CD4-positive, alpha-beta memory T cell (primary cell): ENCODE measurements at regions not wholly inside any gene's neighbourhood (a gene's known extent, or its start where the extent isn't known, plus 50 kb on each side); places are given as distances from the start of the nearest gene placed in this dataset.

Source experiments
- CTCF ChIA-PET: fragments of 350-600 bp; sonication (Branson Sonifier 250); formaldehyde crosslinking; loops from one replicate; lab custom pipeline; 2021; ENCODE audit warnings: inconsistent platforms; ENCODE audit not compliant: partially characterized antibody; lab: Charles Lee
- POLR2A ChIA-PET: fragments of 350-600 bp; sonication (Branson Sonifier 250); formaldehyde crosslinking; loops from one replicate; lab custom pipeline; 2021; ENCODE audit not compliant: partially characterized antibody; lab: Charles Lee
- DNase-seq, 5 donors: peaks; one replicate each; pipeline versions ENCODE4 v3.0.0 to v3.0.0-alpha.2; 2020 to 2022; ENCODE audit warnings: mixed read lengths in 1 of 5
- H3K27ac ChIP-seq: one replicate; pipeline ENCODE4 v1.7.0; 2013; ENCODE audit warnings: low read depth, low read length
- H3K27me3 ChIP-seq: 2 replicates; pipeline ENCODE4 v1.7.0; 2013; ENCODE audit warnings: mild to moderate bottlenecking, low read length, moderate library complexity; ENCODE audit not compliant: insufficient read depth
- H3K36me3 ChIP-seq: 2 replicates; pipeline ENCODE4 v1.7.0; 2013; ENCODE audit warnings: mild to moderate bottlenecking, low read length, moderate library complexity; ENCODE audit not compliant: insufficient read depth
- H3K4me1 ChIP-seq: 2 replicates; pipeline ENCODE4 v1.7.0; 2013; ENCODE audit warnings: mild to moderate bottlenecking, low read length, moderate library complexity; ENCODE audit not compliant: insufficient read depth
- H3K4me3 ChIP-seq, 2 donors: one replicate each; pipeline ENCODE4 v1.7.0; 2013; ENCODE audit warnings: low read length in 2 of 2, mild to moderate bottlenecking in 1 of 2
- H3K9me3 ChIP-seq, 2 donors: one replicate each; pipeline ENCODE4 v1.7.0; 2013; ENCODE audit warnings: low read length in 2 of 2, control low read depth in 1 of 2; ENCODE audit not compliant: control insufficient read depth in 1 of 2
- H3K27ac Mint-ChIP-seq, 7 donors: one replicate each; pipeline ENCODE4 v1.8.0; 2020 to 2021; ENCODE audit warnings: mixed read lengths in 7 of 7, mild to moderate bottlenecking in 6 of 7, inconsistent platforms in 3 of 7, moderate library complexity in 3 of 7
- H3K27me3 Mint-ChIP-seq, 2 donors: one replicate each; pipeline ENCODE4 v1.8.0; 2020 to 2021; ENCODE audit warnings: mixed read lengths in 2 of 2
- H3K36me3 Mint-ChIP-seq, 2 donors: one replicate each; pipeline ENCODE4 v1.8.0; 2020 to 2021; ENCODE audit warnings: mixed read lengths in 2 of 2, inconsistent platforms in 1 of 2, mild to moderate bottlenecking in 1 of 2
- H3K4me1 Mint-ChIP-seq, 4 donors: one replicate each; pipeline ENCODE4 v1.8.0; 2020 to 2021; ENCODE audit warnings: mixed read lengths in 4 of 4, mild to moderate bottlenecking in 1 of 4
- H3K4me3 Mint-ChIP-seq, 8 donors: one replicate each; pipeline ENCODE4 v1.8.0; 2020 to 2021; ENCODE audit warnings: mixed read lengths in 8 of 8, mild to moderate bottlenecking in 7 of 8, moderate library complexity in 6 of 8, inconsistent platforms in 3 of 8
- H3K9me3 Mint-ChIP-seq, 8 donors: one replicate each; pipeline ENCODE4 v1.8.0; 2020 to 2021; ENCODE audit warnings: mixed read lengths in 8 of 8, mild to moderate bottlenecking in 5 of 8, inconsistent platforms in 3 of 8, moderate library complexity in 1 of 8
- intact Hi-C: fragments of 100-400 bp; cut with micrococcal nuclease; formaldehyde crosslinking; loops from one replicate; pipeline ENCODE4 v1.15.1; 2023

GRCh38 chr3:106014518-106014917, 145.7 kb upstream of the CBLB start:
- H3K27ac ChIP-seq, result no peak overlapping the region
- Mint-ChIP-seq H3K9me3 (peaks cover 0 to 3% (median 0%) of the 10 kb centered on the region in 8 donors), H3K4me3 (no peak overlapping the region), H3K27me3 (no peaks in the 10 kb centered on the region), H3K36me3 (peaks cover 0 to 3% of the 10 kb centered on the region in 2 donors), H3K27ac (no peak overlapping the region), H3K4me1 (peaks cover 10 to 16% (median 14%) of the 10 kb centered on the region in 4 donors)
- H3K9me3 ChIP-seq, result no peaks in the 10 kb centered on the region
- no peak overlapping the region for H3K4me3 ChIP-seq
- H3K27me3 ChIP-seq, result no peaks in the 10 kb centered on the region
- ChIA-PET POLR2A (no interaction called here), CTCF (no interaction called here)
- no peak for DNase-seq
- intact Hi-C loops, result no loop called here
- H3K36me3 ChIP-seq, result no peaks in the 10 kb centered on the region
- H3K4me1 ChIP-seq, result peaks cover 10% of the 10 kb centered on the region

GRCh38 chr3:106014971-106015370, 146.2 kb upstream of the CBLB start:
- H3K9me3 ChIP-seq, result no peaks in the 10 kb centered on the region
- peaks cover 0 to 3% (median 0%) of the 10 kb centered on the region in 8 donors for H3K9me3 Mint-ChIP-seq
- no peaks in the 10 kb centered on the region for H3K36me3 ChIP-seq
- ChIA-PET POLR2A (no interaction called here), CTCF (no interaction called here)
- no peaks in the 10 kb centered on the region for H3K27me3 Mint-ChIP-seq
- no peak overlapping the region for H3K4me3 Mint-ChIP-seq
- H3K4me1 Mint-ChIP-seq, result peaks cover 10 to 12% (median 11%) of the 10 kb centered on the region in 4 donors
- no peak for DNase-seq
- peaks cover 10% of the 10 kb centered on the region for H3K4me1 ChIP-seq
- no peaks in the 10 kb centered on the region for H3K27me3 ChIP-seq
- H3K27ac Mint-ChIP-seq, result no peak overlapping the region
- intact Hi-C loops, result no loop called here
- peaks cover 0 to 3% of the 10 kb centered on the region in 2 donors for H3K36me3 Mint-ChIP-seq
- no peak overlapping the region for H3K27ac ChIP-seq
- H3K4me3 ChIP-seq, result no peak overlapping the region

DNA sequence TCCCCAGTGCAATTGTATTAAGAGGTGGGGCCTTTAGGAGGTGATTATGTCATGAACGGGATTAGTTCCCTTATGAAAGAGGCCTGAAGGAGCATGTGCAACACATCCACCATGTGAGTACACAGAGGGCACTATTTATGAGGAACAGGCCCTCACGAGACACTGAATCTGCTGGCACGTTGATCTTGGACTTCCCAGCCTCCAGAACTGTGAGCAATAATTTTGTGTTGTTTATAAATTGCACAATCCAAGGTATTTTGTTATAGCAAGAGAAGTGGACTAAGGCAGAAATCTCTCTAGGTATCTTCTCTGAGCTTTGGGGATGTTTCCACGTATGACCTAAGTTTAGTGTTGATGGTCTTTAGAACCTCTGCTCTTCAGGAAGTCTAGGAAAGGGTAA, 149.3 kb upstream of the CBLB start:
- no peaks in the 10 kb centered on the region for H3K4me1 ChIP-seq
- H3K4me3 Mint-ChIP-seq, result peak overlapping the region in 1 of 8 donors; percentile 58
- DNase-seq, result no peak
- peaks cover 0 to 3% of the 10 kb centered on the region in 2 donors for H3K36me3 Mint-ChIP-seq
- H3K27ac Mint-ChIP-seq, result peak overlapping the region in 1 of 7 donors; percentile 11
- POLR2A ChIA-PET, result no interaction called here
- H3K4me3 ChIP-seq, result no peak overlapping the region
- H3K36me3 ChIP-seq, result no peaks in the 10 kb centered on the region
- no peak overlapping the region for H3K27ac ChIP-seq
- no peaks in the 10 kb centered on the region for H3K4me1 Mint-ChIP-seq
- no peaks in the 10 kb centered on the region for H3K9me3 ChIP-seq
- H3K27me3 ChIP-seq, result no peaks in the 10 kb centered on the region
- no peaks in the 10 kb centered on the region for H3K27me3 Mint-ChIP-seq
- peaks cover 0 to 3% (median 0%) of the 10 kb centered on the region in 8 donors for H3K9me3 Mint-ChIP-seq
- intact Hi-C loops, result no loop called here
- CTCF ChIA-PET, result no interaction called here

GRCh38 chr3:106018929-106019550, 150.2 kb upstream of the CBLB start:
- H3K4me1 ChIP-seq, result no peaks in the 10 kb centered on the region
- no peak overlapping the region for H3K4me3 ChIP-seq
- intact Hi-C loops, result no loop called here
- no peaks in the 10 kb centered on the region for H3K36me3 ChIP-seq
- no peak overlapping the region for H3K4me3 Mint-ChIP-seq
- no peaks in the 10 kb centered on the region for H3K9me3 ChIP-seq
- DNase-seq, result no peak
- POLR2A ChIA-PET, result no interaction called here
- no peaks in the 10 kb centered on the region for H3K27me3 ChIP-seq
- peaks cover 0 to 3% (median 0%) of the 10 kb centered on the region in 8 donors for H3K9me3 Mint-ChIP-seq
- H3K27ac Mint-ChIP-seq, result no peak overlapping the region
- no peak overlapping the region for H3K27ac ChIP-seq
- peaks cover 0 to 3% of the 10 kb centered on the region in 2 donors for H3K36me3 Mint-ChIP-seq
- no peaks in the 10 kb centered on the region for H3K27me3 Mint-ChIP-seq
- CTCF ChIA-PET, result no interaction called here
- no peaks in the 10 kb centered on the region for H3K4me1 Mint-ChIP-seq

DNA sequence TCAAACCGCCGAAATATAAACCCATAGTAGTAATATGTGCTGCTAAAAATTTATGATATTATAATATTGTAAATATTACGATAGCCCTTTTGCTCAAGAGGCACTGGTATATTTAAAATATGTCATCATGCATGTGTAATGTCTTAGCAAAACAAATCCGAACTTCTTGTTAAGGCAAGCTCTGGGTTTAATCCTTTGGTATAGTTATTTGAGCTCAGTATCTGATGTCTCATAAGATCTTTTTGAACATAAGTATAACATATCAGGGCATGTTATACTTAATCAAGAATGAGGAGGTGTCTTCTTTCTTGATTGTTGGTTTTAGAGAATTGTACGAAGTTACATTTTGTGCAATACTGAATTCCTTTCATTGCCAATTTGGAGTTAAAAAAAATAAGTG, 154.1 kb upstream of the CBLB start:
- no peaks in the 10 kb centered on the region for H3K9me3 ChIP-seq
- CTCF ChIA-PET, result no interaction called here
- no peak overlapping the region for H3K4me3 Mint-ChIP-seq

DNA sequence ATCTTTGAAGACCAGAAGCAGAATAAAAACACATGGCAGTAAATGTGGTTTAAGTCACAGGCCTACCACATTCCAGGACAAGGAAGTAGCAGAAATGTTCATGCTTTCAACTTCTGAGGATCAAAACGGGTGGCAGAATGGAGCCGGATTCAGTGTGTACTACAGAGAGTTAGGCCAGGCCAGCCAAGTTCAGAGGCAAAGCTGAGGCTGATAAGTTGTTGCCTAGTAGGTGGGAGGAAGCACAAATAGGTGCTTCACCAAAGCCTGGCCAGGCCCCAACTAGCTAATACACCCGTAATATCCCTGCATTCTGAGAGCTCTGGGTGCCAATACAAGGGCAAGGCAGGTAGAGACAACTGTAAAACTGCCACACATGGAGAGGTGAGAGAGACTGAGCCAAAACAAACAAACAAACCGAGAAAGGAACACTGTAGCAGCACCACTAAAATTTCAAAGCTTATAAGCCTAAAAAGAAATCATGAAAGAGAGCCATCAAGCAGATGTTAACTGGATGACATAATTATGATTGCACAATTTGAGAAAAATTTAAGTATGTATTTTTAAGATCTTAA, 156.4 kb upstream of the CBLB start:
- H3K9me3 Mint-ChIP-seq, result no peaks in the 10 kb centered on the region
- CTCF ChIA-PET, result no interaction called here
- no peaks in the 10 kb centered on the region for H3K36me3 ChIP-seq
- H3K27me3 Mint-ChIP-seq, result no peaks in the 10 kb centered on the region
- POLR2A ChIA-PET, result no interaction called here
- H3K27ac ChIP-seq, result no peak overlapping the region
- H3K4me1 Mint-ChIP-seq, result peaks cover 0 to 7% (median under 1%) of the 10 kb centered on the region in 4 donors
- intact Hi-C loops, result no loop called here
- H3K36me3 Mint-ChIP-seq, result no peaks in the 10 kb centered on the region
- DNase-seq, result no peak
- peaks cover 3% of the 10 kb centered on the region for H3K4me1 ChIP-seq
- peak overlapping the region in 2 of 7 donors; percentile 24 to 78 for H3K27ac Mint-ChIP-seq
- no peak overlapping the region for H3K4me3 ChIP-seq
- H3K27me3 ChIP-seq, result no peaks in the 10 kb centered on the region
- no peak overlapping the region for H3K4me3 Mint-ChIP-seq
- H3K9me3 ChIP-seq, result no peaks in the 10 kb centered on the region

More for the DNA sequence above, 154.1 kb upstream of the CBLB start:
- no peaks in the 10 kb centered on the region for H3K36me3 ChIP-seq
- no peak overlapping the region for H3K27ac ChIP-seq
- peaks cover 3% of the 10 kb centered on the region for H3K4me1 ChIP-seq
- Mint-ChIP-seq H3K9me3 (peaks cover 0 to 3% (median 0%) of the 10 kb centered on the region in 8 donors), H3K27ac (no peak overlapping the region), H3K27me3 (no peaks in the 10 kb centered on the region), H3K36me3 (no peaks in the 10 kb centered on the region), H3K4me1 (peaks cover 0 to 7% (median under 1%) of the 10 kb centered on the region in 4 donors)
- H3K27me3 ChIP-seq, result no peaks in the 10 kb centered on the region
- H3K4me3 ChIP-seq, result no peak overlapping the region
- intact Hi-C loops, result no loop called here
- POLR2A ChIA-PET, result no interaction called here
- DNase-seq, result no peak

GRCh38 chr3:106029954-106030626, 161.3 kb upstream of the CBLB start:
- intact Hi-C loops, result no loop called here
- peaks cover 0 to 3% (median 0%) of the 10 kb centered on the region in 4 donors for H3K4me1 Mint-ChIP-seq
- H3K27ac ChIP-seq, result no peak overlapping the region
- no peaks in the 10 kb centered on the region for H3K27me3 ChIP-seq
- H3K9me3 ChIP-seq, result no peaks in the 10 kb centered on the region
- ChIA-PET CTCF (no interaction called here), POLR2A (no interaction called here)
- no peak for DNase-seq
- no peak overlapping the region for H3K4me3 Mint-ChIP-seq
- H3K27ac Mint-ChIP-seq, result no peak overlapping the region
- no peak overlapping the region for H3K4me3 ChIP-seq
- H3K9me3 Mint-ChIP-seq, result no peaks in the 10 kb centered on the region
- H3K36me3 ChIP-seq, result no peaks in the 10 kb centered on the region
- no peaks in the 10 kb centered on the region for H3K4me1 ChIP-seq
- no peaks in the 10 kb centered on the region for H3K36me3 Mint-ChIP-seq
- H3K27me3 Mint-ChIP-seq, result no peaks in the 10 kb centered on the region
